Right renal pelvis (tissue), 4 donors: ENCODE measurements at regions not wholly inside any gene's neighbourhood (a gene's known extent, or its start where the extent isn't known, plus 50 kb on each side); places are given as distances from the start of the nearest gene placed in this dataset.

Experiments used
- DNase-seq, 4 donors: peaks; one replicate each; pipeline ENCODE4 v3.0.0-alpha.2; 2013; ENCODE audit warnings: low read depth in 4 of 4, low spot score in 3 of 4, missing footprints in 1 of 4

DNA sequence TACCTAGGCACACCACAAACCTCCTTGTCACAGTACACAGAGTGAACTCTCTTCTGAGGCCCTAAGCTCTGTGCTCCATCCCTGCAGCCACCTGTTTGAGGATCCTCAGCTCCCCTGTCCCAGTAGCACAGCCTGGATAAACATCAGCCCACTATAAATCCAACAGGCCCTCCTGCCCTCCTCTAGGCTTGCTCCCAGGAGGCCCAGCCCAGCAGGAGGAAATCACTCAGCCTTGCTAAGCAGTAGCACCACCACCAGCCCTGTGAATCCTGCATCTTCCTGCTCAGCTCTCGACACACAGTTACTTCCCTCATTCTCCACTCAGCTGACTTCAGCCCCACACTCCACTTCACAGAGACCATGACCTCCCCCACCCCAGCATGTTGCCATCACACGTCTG, 273.9 kb downstream of the BCOR start:
- DNase-seq: no peak

DNA sequence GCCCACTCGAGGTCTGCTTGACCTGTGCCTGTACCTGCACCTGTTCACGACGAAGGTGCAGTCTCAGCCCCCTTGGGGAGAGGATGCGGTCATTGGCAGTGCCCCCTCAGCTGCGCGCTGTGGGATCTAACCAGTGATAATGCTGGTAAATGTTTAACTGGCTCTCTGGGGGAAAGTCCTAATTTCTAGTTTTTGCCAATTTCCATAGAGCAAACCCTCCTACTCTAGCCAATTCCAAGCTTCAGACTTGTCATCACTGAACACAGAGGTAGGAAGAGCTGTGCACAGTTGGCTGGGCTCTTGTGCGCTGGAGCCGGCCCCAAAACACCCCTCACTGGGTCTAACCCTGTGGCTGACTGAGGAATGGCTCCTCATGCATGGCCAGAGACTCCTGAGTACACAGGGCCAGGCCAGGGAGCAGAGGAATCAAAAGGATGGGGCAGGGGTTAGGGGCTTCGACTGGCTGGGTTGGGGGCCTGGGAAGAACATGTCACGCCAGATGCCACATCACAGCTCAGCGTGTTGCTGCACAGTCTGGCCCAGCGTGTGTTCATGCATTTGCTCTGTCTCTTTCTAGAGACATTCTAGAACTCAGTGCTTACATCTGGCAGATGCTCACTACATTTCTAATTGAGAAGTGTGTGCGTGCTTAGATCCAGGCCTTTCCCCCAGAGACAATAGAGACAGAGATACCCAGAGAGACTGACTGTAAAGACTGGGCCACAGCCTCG, 270.8 kb downstream of the BCOR start:
- DNase-seq: no peak

DNA sequence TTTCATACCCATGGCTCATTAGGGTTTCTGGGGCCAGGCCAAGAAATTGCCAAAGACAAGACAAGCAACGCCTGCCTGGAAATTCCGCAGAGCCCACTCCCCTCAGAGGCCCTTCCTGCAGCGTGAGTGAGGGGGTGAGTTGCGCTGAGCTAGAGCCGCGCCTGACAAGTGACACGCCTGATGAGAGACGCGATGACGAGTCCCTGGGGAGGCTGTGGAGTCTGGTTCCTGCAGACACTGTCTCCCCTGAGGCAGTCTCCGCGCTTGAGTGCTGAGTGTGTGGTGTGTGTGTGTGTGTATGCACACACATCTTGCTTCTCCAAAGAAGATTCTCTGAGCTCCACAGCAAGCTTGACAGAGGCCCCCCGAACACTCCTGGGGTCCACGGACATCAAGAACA, 269.8 kb downstream of the BCOR start:
- DNase-seq: no peak

DNA sequence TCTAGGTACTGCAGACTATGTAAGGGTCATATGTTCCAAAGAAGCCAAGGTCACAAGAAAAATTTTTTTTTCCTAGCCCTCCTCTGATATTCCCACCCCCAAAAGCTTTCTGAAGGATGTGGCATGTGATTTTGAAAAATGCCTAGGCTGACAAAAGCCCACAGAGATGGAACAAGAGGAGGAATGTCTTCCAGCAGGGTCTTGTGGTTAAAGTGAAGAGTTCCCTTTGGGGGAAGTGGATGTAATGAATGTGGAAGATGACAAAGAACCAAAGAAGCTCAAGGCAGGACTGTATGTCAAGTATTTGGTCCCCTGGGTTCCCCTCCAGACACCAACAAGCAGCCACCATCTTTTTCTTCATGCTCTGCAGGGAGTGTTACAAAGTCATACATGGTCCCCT, 268.8 kb downstream of the BCOR start:
- no peak for DNase-seq

DNA sequence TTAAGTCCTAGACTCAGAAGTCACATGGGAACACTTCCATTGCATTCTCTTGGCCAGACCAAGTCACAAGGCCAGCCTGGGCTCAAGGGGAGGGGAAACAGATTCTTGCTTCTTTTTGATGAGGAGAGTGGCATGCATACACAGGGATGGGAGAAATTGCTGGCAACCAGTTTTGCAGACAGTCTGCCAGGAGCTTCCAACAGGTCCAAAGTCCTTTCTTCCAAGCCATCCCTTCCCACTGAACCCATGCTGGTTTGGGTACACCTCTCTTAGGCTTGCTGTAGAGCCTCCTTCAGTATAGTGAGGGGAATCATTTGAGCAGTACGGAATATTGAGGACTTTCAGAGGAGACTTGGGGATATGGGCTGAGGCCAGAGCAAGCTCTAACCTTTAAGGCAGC, 267.8 kb downstream of the BCOR start:
- no peak for DNase-seq

DNA sequence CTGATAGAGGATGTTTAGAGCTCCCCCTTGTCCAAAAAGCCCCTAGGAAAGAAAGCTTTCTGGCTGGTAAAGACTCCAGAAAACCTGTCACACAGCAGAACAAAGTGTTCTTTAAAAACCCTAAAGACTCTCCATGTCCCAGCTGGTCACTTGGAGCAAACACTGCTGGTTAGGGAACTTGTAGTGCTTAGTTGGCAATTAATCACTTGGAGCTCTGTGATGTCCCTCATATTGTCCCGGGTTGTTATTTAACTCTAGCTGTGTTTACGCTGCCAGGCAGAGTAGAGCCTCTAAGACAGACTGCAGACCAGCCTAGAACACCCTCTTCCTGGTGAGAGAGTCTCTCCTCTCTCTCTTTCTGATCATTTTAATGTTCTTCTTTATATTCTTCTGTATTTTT, 267.3 kb downstream of the BCOR start:
- no peak for DNase-seq

DNA sequence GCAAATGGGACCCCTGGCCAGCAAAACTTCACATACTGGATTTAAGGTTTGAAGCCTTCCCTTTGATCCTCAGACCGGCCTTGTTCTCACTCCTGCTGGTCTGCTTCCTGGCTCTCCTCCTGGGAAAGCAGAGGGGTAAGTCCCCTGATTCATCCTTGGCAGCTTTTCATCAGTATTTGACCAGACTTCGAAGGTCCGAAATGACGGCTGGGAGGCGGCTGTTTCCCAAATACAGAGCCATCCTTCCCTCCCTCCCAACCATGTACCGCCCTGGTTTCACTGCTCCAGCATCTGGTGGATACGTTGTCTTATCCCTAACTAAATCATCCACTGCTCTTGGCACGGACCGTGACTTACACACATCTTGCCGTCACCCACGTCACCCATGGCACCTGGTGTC, 265.5 kb downstream of the BCOR start:
- DNase-seq: no peak

DNA sequence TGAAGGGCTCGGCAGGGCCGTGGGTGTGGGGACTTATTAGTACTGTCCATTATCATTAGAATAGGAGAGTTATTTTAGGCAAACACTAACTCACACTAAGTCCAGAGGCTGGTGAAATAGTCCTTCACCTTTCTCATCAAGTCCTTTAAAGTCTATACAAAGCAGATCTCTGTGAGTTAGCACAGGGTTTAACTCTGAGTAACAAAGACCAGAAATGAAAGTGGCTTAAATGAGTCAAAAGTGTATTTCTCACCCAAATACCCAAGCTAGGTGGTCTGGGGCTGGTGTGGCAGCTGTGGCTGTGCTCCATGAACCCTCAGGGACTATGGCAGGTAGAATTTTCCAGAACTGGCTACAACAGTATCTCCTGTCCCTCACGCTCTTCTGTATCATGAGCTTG, 263.2 kb downstream of the BCOR start:
- no peak for DNase-seq

DNA sequence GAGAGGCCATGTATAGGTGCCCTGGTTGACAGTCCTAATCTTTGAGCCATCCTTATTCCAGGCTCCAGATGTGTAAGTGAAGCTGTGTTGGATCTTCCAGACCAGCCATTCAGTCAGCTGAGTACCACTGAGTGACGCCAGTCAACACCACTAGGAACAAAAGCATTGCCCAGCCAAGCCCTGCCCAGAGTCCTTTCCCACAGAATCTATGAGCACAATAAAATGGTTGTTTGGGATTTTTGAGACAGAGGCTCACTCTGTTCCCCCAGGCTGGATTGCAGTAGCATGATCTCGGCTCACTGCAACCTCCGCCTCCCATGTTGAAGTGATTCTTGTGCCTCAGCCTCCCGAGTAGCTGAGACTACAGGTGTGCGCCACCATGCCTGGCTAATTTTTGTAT, 262.5 kb downstream of the BCOR start:
- no peak for DNase-seq

DNA sequence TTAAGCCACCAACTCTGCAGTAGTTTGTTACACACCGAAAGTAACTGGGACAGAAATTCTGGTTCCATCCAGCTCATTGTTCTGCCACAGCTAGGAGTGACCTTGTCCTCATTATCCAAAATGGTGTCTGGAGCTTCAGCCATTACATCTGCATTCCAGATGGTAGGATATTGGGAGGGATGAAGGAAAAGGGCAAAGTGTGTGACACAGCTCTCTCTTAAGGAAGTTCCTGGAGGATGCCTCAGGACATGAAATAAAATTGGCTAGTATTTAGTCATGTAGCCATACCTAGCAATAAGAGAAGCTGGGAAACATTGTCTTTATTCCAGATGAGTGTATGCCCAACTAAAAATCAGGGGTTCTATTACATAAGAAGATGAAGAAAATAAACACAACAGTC, 262.0 kb downstream of the BCOR start:
- DNase-seq: no peak

DNA sequence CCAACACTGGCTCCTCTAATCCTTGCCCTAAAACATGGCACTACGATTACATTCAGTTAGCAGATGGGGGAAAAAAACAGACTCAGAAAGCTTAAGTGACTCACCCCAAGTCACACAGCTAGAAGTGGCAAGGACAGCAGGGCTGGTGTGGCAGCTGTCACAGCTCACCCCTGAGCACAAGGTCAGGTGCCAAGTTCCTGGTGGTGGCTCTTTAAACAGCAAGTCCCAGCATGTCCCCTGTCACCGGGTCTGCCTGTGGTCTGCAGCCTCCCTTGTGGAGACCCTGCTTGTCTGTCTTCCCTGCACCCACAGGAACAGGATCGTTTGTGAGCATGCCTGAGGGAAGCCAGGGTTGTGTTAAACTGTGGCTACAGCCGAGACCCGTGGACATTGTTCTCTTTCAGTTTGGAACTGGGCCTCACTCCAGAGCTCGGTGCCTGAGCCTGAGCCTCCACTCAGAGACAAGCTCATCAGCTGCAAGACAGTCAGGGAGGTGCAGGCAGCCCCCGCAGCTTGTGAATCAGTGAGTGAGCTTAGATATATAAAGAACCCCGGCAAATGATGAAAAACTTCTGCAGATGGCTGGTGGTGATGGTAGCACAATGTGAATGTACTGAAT, 260.8 kb downstream of the BCOR start:
- DNase-seq: no peak

DNA sequence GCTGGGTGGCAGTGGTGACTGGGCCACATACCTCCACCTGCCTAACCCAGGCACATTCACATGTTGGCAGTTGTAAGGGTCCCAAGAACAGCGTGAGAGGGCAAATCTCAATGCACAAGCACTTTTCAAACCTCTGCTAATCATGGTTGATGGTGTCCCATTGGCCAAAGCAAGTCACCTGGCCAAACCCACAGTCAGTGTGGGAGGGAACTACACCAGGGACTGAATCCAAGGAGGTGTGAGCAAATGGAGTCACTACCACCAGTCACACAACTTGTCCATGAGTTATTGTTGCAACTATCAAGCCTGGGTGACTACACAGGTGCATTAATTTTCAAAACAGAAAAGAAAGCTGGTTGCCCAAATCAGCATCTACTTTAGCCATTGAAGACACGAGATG, 260.1 kb downstream of the BCOR start:
- DNase-seq: no peak

DNA sequence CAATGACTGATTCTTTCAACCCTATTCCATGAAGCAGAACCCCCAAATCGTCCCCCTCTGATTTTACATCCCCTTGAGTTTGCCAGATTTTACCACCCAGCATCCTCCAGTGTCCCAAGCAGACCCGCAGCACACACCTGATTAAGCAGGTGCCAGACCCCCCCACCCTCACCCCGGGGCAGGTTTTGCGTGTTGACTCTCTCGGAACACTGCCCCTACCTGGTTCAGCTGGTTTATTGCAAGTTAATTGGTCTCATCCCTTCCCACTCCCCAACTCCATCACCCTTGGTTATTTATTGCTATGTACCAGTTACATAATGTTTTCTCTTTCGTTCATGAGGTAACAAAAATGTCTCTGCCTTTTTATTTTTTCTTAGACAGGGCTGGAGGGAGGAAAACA, 258.4 kb downstream of the BCOR start:
- DNase-seq: no peak

DNA sequence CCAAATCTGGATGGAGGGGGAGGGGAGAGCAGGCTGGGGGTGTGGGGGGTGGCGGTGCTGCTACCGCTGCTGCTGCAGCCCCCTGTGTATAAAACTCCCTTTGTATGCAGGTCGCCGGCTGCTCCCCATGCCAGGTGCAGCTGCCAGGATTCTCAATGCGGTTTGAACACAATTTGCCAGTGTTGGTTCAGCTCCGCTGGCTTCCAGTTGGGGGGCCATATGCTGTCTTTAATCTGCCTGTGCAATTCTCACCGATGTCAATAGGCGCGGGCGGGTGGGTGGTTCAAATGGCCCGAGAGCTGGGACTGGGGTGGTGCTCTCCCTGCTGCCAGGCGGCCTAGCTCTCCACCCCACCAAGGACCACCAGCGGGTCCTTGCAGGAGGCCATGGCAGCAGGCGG, 257.6 kb downstream of the BCOR start:
- DNase-seq: no peak

DNA sequence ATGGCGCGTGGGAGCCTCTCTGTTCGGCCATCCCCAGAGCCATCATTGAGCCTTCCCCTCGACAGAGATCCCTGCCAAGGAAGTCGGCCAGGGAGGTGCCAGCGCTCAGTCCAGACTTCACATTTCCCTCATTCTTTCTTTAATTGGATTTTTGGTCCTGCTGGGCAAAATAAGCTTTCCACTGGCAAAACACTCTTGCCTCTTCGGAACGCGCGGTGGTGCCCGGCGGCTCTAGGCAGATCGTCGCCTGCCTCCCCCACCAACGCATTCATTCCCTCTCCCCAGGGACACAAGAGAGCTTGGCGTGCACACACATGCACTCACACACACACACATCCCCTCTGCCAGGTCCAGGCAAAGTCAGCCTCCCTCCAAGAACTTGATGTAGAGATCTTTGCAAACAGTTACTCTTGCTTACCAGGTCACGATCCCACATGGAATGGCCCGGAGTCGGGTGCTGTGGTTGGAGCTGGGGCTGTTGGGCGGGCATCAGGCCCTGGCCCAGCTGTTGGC, 257.1 kb downstream of the BCOR start:
- no peak for DNase-seq

DNA sequence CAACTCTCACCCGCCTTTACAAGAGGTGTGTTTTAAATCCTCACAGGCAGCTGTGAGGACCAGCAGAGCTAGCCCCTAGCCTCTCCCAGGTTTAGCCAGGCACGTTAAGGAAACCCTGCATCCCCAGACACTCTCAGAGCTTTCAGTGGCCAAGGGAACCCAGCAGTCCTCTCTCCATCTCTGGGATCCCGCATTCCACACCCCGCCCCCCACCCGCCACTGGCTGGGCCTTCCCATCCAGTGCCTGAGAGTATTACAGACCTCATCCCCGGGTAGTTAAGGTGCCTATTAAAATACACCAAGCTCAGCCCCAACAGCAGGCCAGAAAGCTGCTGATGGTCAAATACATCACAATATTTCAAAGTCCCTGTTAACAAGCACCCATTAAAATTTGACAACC, 256.2 kb downstream of the BCOR start:
- no peak for DNase-seq

DNA sequence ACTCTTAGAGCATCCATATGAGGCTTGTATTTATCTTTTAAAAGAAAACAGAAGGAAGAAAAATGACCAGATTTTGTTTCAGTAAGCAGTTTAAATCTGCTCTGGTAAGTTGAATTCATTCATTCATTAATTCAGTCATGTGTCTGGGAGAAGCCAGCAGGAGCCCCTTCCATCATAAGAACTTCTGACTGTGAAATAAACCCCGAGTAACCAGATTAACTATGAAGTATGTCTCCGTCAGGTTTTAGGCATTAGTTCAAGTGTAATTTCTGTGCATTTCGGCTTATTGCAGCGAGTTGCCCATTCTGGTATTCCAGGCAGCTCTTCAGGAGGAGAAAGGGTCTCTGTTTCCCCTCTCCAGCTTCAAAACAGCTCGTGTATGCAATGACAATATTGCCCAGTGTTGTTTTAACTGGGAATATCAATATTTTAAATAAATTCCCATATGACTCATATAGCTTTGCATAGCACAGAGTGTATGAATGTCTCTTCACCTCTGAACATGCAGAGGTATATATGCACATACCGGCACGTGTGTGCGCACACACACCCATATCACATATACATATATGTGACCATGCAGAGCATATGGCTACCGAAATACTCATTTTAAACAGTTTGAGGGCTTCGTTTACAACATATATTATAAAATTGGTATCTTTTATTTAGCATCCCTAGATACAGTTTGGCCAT, 255.3 kb downstream of the BCOR start:
- DNase-seq: no peak

DNA sequence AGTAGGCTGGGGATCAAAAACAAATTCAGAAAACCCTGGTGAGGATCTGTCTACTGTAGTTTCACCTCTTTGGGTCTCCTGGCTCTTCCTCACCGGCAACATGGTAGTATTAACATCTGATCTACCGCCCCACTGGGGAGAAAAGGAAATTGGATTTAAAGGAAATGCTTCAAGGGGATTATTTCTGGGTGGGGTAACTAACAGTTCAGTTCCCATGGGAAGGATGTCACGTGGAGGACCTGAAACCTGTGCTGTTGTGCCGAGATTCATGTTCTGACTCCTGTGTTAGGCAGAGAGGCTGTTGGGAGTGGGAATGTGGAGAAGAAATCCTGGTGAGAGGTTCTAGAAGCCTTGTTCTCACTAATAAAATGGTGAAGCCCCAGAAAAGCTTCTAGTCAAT, 254.4 kb downstream of the BCOR start:
- no peak for DNase-seq

DNA sequence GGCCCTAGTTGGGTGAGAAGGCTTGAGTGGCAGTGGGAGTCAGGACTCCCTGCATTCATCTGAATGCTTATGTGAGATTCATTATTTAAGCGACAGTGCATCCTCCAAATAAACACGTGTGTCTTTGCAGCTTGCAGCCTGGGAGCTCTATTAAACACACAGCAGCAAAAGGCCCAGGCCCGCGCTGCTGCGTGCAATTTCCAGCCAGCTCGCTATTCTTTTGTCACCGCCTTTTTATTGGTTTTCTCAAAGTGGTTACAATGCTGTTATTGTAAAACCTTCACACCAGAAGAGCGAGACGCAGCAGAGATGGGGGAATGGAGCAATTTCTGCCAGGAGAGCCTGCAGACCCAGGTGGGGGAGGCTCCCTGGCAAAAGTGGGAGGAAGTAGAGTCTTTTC, 252.5 kb downstream of the BCOR start:
- no peak for DNase-seq

DNA sequence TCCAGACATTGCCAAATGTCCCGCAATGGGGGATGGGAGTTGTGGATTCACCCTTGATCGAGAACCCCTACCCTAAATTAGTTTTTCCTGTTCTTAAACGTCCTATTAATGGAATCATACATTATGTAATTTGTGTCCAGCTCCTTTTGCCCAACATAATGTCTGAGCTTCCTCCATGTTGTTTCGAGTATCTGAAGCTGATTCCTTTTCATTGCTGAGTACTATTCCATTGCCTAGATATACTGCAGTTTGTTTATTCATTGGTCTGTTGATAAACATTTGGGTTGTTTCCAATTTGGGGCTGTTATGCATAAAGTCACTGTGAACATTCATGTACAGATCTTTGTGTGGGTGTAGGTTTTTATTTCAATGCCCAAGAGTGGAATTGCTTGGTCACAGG, 251.3 kb downstream of the BCOR start:
- DNase-seq: no peak

DNA sequence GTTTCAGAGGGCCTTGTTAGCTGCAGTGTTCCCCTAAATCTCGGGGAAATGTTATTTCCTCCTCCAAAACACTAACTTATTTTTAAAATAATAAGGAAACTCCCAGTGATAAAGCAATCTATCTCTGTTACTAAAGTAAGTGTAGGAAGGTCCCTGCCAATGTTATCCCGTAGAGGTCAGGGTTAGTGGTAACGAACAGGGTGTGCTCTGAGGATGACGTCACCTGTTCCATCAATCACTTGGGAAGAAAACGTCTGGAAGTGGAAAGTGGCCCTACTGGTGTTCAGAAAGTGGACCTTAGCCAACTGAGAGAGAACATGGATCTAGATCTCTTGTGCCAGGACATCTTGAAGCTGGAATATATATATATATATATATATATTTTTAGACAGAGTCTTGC, 249.5 kb downstream of the BCOR start:
- DNase-seq: no peak

DNA sequence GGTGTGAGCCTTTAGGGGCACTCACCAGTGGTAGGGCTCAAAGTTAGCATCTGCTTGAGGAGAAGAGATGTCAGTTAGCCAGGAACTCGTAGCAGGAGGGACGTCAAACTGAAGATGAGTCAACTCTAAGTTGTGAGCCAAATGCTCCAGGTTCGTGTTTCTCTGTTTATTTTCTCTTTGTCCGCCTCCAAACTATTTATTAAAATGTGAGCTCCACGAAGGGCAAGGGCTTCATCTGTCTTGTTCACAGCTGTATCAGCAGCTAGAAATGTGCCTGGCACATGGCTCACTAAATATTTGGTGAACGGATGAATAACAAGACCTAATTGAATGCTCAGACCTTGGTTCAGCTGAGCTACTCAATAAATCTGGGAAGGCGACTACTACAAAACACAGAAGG, 248.9 kb downstream of the BCOR start:
- DNase-seq: no peak
